K562 (cell line): ENCODE measurements at regions not wholly inside any gene's neighbourhood (a gene's known extent, or its start where the extent isn't known, plus 50 kb on each side); places are given as distances from the start of the nearest gene placed in this dataset.

ENCODE experiments used
- ARHGAP35 ChIP-seq: fragments of 450-650 bp; IDR thresholded peaks from 2 replicates; pipeline ENCODE4 v1.6.1; 2018; ENCODE audit not compliant: partially characterized antibody
- ARID1B ChIP-seq: fragments of 450-650 bp; IDR thresholded peaks from 2 replicates; pipeline ENCODE4 v1.6.1; 2016; ENCODE audit warnings: antibody characterized with exemption, mild to moderate bottlenecking, inconsistent platforms
- ATF1 ChIP-seq, 2 experiments: fragments of 450-650 bp in 1 of 2; IDR thresholded peaks; 2 replicates each; pipeline ENCODE4 v1.6.1; 2016; ENCODE audit warnings: missing compliant biosample characterization in 1 of 2, missing genetic modification characterization in 1 of 2
- CHAMP1 ChIP-seq: fragments of 450-650 bp; IDR thresholded peaks from 2 replicates; pipeline ENCODE4 v1.6.1; 2016; ENCODE audit warnings: mild to moderate bottlenecking
- E2F1 ChIP-seq: sonication (generic); formaldehyde crosslinking; IDR thresholded peaks from 2 replicates; pipeline ENCODE4 v1.8.1; 2023; ENCODE audit warnings: mild to moderate bottlenecking, missing genetic modification reagents, moderate library complexity
- GATAD2B ChIP-seq: fragments of 450-650 bp; IDR thresholded peaks from 2 replicates; pipeline ENCODE4 v1.6.1; 2017; ENCODE audit warnings: mild to moderate bottlenecking, borderline replicate concordance
- HEY1 ChIP-seq: fragments of 250-450 bp; sonication (Bioruptor Pico); IDR thresholded peaks from 2 replicates; pipeline ENCODE4 v1.5.0; 2020; ENCODE audit warnings: mild to moderate bottlenecking, moderate library complexity, borderline replicate concordance
- NCOA1 ChIP-seq: fragments of 450-650 bp; IDR thresholded peaks from 2 replicates; pipeline ENCODE4 v1.6.1; 2016; ENCODE audit warnings: low read depth
- NR0B1 ChIP-seq: fragments of 450-650 bp; IDR thresholded peaks from one replicate; pipeline ENCODE4 v1.6.1; 2018; ENCODE audit warnings: mild to moderate bottlenecking, moderate library complexity; ENCODE audit not compliant: partially characterized antibody
- NR1H2 ChIP-seq: sonication (generic); formaldehyde crosslinking; IDR thresholded peaks from 2 replicates; pipeline ENCODE4 v1.4.0; 2020; ENCODE audit warnings: mild to moderate bottlenecking, missing genetic modification reagents
- RFX5 ChIP-seq: IDR thresholded peaks from 2 replicates; pipeline ENCODE4 v1.6.1; 2011; ENCODE audit warnings: low read depth, mild to moderate bottlenecking, improper control_type of control experiment, low read length
- THAP12 ChIP-seq: fragments of 250-450 bp; sonication (Bioruptor Pico); IDR thresholded peaks from 2 replicates; pipeline ENCODE4 v1.9.0; 2021; ENCODE audit warnings: mild to moderate bottlenecking, inconsistent platforms
- ZBTB34 ChIP-seq: fragments of 250-450 bp; sonication (Bioruptor Pico); IDR thresholded peaks from 2 replicates; pipeline ENCODE4 v1.8.0; 2021; ENCODE audit warnings: mild to moderate bottlenecking, moderate library complexity
- ZBTB49 ChIP-seq: sonication (generic); formaldehyde crosslinking; IDR thresholded peaks from 2 replicates; pipeline ENCODE4 v1.8.0; 2022; ENCODE audit warnings: missing genetic modification reagents, mild to moderate bottlenecking, borderline replicate concordance
- ZNF24 ChIP-seq: fragments of 450-650 bp; IDR thresholded peaks from 2 replicates; pipeline ENCODE4 v1.6.1; 2016

- TF ChIP-seq E2F1 (CRISPR knock-in tag) (peak; percentile 74; the same call in 1 of the 2 replicates), ATF1 (CRISPR knock-in tag; IDR thresholded peaks at IDR 0.05) (no peak), ATF1 (tag; IDR thresholded peaks at IDR 0.05) (peak; percentile 82), NCOA1 (peak; percentile 95), CHAMP1 (peak; percentile 79), ARHGAP35 (no peak), ZBTB34 (CRISPR knock-in tag) (no peak), NR1H2 (CRISPR knock-in tag) (no peak), THAP12 (peak; percentile 42; the same call in 1 of the 2 replicates), GATAD2B (peak; percentile 94; the same call in 1 of the 2 replicates), NR0B1 (no peak), ZBTB49 (CRISPR knock-in tag) (no peak), HEY1 (peak; percentile 96; the same call in 1 of the 2 replicates), ARID1B (peak; percentile 99), ZNF24 (peak; percentile 73), RFX5 (no peak)
Observed at GRCh38 chr1:224503161-224504118, 68.8 kb upstream of the WDR26 start (continued).
